ENCODE measurements at regions not wholly inside any gene's neighbourhood (a gene's known extent, or its start where the extent isn't known, plus 50 kb on each side); places are given as distances from the start of the nearest gene placed in this dataset.

GRCh38 chr16:50478075-50478772, 70.0 kb upstream of the NKD1 start:
- Histone ChIP-seq H3K4me2 (ENCODE audit: insufficient read depth, insufficient read length, low read length) (no peak overlapping the region), H3K9ac (ENCODE audit: extremely low read depth, insufficient read length, low read length) (no peak overlapping the region), H2BK20ac (ENCODE audit: low read depth, low read length, poor library complexity, severe bottlenecking) (no peak overlapping the region), H3K18ac (ENCODE audit: insufficient read length, low read depth, low read length) (no peak overlapping the region), H4K91ac (ENCODE audit: insufficient read length, low read depth, low read length) (no peak overlapping the region), H3K23ac (ENCODE audit: insufficient read length, low read depth, low read length) (no peak overlapping the region), H3K56ac (ENCODE audit: insufficient read length, low read depth, low read length) (no peak overlapping the region), H3K79me1 (ENCODE audit: insufficient read depth, low read depth, low read length, poor library complexity, severe bottlenecking) (no peaks in the 10 kb centered on the region), H2BK12ac (ENCODE audit: insufficient read length, low read depth, low read length) (no peak overlapping the region), H2BK5ac (ENCODE audit: insufficient read length, low read length) (no peak overlapping the region), H4K20me1 (ENCODE audit: control insufficient read depth, insufficient read depth, insufficient read length) (no peaks in the 10 kb centered on the region), H3K23me2 (ENCODE audit: insufficient read length, low read depth, low read length, poor library complexity, severe bottlenecking) (no peaks in the 10 kb centered on the region), H3K14ac (ENCODE audit: insufficient read depth, low read length) (no peak overlapping the region), H3T11ph (ENCODE audit: low read length) (no peak overlapping the region), H2AK5ac (ENCODE audit: insufficient read length, low read length) (no peak overlapping the region), H2BK120ac (ENCODE audit: low read depth, low read length, poor library complexity, severe bottlenecking) (no peak overlapping the region), H3K27me3 (ENCODE audit: insufficient read depth, low read length) (no peaks in the 10 kb centered on the region), H3K9me3 (ENCODE audit: control insufficient read depth, low read depth, low read length) (no peaks in the 10 kb centered on the region), H4K5ac (ENCODE audit: insufficient read length, low read depth, low read length) (no peak overlapping the region), H4K8ac (replicated peaks; ENCODE audit: insufficient read length, low read depth, low read length) (no peak overlapping the region), H3K27ac (ENCODE audit: insufficient read length, low read depth, low read length) (no peak overlapping the region), H2AFZ (ENCODE audit: low read length) (no peak overlapping the region), H2BK15ac (ENCODE audit: low read depth, low read length) (no peak overlapping the region), H3K4ac (ENCODE audit: low read depth, low read length) (no peak overlapping the region), H3K79me2 (ENCODE audit: insufficient read depth, low read length) (no peaks in the 10 kb centered on the region), H3K4me1 (ENCODE audit: insufficient read depth, low read length) (no peaks in the 10 kb centered on the region; the same call in 1 of the 2 replicates)
- no peak for DNase-seq
- peaks cover 32 to 35% of the 10 kb centered on the region in 2 experiments for H3K4me1 Mint-ChIP-seq
- peaks cover 0 to 3% of the 10 kb centered on the region in 2 experiments; a peak in 1 of 5 replicates for H3K9me3 Mint-ChIP-seq
- no CpG with 5 or more reads among the region's 21 CpGs for WGBS (ENCODE audit: extremely low coverage, insufficient read length, low lambda C conversion rate)
- peaks cover 6% of the 10 kb centered on the region for H3K27me3 Mint-ChIP-seq (ENCODE audit: low read depth)
- no peak for TF ChIP-seq CTCF (conservative IDR thresholded peaks at IDR 0.05)
- H3K27ac Mint-ChIP-seq = no peak overlapping the region; a peak in 1 of 7 replicates
- no peak overlapping the region for H3K4me3 Mint-ChIP-seq
- no peaks in the 10 kb centered on the region for H3K36me3 Mint-ChIP-seq (ENCODE audit: insufficient read depth in 1 of 3, low read depth in 3 of 3)

Measured in H9 (cell line).